ENCODE measurements at regions not wholly inside any gene's neighbourhood (a gene's known extent, or its start where the extent isn't known, plus 50 kb on each side); places are given as distances from the start of the nearest gene placed in this dataset.

DNA sequence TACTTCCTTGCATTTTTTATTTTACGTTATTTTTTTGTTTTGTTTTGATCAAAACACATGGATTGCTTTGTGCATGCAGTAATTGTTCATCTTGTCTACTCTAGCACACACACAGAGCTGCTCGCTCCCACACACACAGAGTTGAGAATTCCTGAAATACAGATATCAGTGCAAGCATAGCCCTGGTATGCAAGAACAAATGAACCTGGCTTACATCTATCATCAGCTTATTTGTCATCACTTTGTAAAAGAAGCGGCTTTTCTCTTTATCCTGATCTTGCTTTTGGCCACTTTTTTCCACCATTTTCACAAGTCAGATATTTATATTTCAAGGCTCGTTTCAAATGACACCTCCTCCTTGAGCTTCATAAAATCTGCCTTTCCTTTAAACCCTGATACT is 1435.7 kb downstream of the MAT2B start:
- DNase-seq: no peak

DNA sequence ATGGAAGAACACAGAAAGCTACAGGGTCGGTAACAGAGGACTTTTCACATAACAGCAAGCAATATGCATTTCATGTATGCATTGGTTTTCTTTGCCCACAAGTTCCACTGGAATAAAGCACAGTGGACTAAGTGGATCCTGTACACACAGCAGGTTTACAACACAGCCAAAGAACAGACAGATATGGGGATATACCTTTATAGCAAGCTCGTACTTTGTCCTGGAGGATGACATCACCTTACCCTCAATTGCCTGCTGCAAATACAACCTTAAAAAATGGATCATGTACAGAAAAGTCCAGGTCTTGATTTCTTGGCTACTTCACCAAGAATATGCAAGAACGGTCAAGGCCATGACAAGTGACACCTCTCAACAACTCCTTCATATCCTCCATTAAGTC is 1445.5 kb downstream of the MAT2B start:
- DNase-seq: no peak

DNA sequence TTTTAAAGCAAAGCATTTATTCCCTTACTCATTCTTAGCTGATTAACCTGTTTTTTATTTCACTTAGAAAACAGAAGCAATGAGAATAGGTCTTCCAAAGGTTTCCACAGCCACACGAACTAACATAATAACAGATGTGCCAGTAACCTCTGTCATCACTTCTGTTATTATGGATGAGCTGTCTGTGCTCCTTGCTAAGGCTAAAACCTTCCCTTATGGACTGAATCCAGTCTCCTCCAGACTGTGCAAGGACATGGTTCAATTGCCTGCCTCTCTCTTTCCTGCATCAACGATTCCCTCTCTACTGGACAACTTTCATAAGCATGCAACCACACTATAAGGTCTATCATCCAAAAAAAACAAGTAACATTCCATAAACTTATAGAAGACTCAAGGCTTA is 1446.2 kb downstream of the MAT2B start:
- no peak for DNase-seq

DNA sequence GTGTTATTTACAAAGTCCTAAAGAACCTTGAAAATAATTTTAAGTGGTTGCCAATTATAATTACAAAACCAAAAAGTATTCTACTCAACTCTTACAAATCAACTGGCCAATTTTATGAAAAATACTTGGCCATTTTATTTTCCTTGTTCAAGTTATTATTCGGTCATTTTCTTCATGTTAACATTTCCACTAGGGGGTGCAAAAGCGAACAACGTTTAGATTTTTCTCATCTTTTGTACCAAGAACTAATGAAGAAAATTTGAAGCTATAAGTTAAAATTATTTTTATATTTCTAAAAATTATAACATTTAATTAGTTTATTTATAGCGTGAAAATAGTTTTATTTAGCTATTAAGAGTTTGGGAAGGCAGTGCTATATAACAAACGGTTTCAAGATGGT is 1453.3 kb downstream of the MAT2B start:
- no peak for DNase-seq

DNA sequence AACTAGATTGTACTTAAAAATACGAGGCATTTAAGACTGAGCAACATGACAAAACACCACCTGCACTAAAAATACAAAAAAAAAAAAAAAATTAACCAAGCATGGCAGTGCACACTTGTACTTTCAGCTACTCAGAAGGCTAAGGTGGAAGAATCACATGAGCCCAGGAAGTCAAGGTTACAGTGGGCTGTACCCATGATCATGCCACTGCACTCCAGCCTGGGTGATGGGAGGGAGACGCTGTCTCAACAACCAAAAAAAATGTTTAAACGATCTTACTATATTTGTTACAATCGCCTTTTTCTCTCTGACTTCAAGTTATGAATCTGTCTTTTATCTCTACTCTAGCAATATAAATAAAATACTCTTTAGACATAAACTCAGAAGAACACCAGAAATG is 1454.3 kb downstream of the MAT2B start:
- no peak for DNase-seq

DNA sequence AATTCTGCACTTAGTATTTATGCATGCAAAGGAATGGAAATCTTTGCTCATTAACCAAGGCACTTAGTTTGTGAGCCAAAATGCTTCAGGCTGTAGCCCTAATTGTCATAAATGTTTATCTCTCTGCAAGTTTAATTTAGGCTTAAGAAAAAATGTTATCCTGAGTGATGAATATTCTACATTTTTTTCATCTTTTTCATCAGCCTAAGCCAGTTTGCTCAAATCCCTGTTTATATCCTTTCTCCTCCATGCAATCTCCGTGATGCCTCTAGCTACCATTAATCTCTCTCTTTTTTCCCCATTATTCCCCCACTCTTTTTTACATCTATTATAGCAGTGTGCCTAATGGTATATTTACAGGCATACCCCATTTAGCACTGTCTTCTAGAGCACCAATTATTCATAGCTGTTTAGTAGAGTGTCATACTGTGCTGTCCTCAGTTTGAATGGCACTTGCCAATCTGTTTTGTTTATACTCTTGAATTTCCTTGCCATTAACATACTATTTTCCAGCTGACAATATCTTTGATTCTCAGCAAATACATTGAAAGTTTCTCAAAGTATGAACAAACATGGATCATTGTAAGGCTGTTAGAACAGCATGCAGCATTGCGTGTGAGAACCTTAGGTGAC is 1457.0 kb downstream of the MAT2B start:
- no peak for DNase-seq

DNA sequence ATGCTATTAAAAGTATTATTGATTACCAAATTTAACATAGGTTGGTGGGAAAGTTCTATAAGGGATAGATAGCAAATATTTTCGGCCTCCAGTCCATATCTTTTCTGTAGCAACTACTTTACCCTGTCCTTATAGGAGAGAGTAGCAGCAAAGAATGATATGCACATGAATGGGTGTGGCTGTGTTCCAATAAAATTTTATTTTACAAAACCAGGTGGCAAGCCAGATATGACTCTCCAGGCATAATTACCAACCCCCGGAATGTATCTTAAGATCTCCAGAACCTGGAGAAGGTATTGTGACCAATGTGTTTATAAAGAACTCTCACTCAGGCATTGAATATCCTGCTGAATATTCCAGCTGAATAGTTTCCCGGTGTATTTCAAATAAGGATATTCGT is 1461.2 kb downstream of the MAT2B start:
- no peak for DNase-seq

DNA sequence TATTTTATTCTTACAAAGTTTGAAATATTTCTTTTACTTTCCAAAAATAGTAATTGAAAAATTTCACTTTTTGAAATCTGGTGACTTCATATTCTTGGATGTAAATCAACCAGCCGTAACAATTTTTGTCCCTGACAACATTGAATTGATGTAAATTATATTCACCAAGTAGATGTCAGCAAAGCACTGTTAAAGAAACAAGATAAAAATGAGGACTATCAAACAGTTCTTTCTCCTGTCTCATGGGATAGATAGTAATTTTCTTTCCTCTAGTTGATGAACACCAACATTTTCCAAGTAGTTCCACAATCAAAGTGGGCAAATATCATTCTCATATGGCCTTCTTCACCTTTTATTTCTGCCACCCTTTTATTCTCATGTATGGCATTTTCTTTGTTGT is 1461.9 kb downstream of the MAT2B start:
- DNase-seq: no peak

DNA sequence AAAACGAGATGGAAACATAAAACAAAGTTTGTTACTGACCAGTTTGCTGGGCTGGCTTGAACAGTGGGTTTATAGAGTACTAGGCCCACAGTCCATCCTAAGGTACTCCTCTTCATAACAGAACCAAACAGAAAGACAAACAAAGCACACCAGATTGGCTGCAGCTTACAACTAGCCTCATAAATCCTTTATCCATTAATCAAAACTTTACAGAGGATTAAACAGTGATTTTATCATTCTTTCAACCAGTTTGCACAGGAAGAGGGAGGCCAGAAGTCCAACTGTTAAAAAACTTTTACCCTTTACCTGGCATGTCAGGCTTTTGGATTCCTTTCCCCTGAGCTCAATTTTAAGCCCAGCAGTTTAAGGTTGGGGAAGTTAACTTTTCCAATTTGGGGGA is 1467.6 kb downstream of the MAT2B start:
- DNase-seq: no peak

DNA sequence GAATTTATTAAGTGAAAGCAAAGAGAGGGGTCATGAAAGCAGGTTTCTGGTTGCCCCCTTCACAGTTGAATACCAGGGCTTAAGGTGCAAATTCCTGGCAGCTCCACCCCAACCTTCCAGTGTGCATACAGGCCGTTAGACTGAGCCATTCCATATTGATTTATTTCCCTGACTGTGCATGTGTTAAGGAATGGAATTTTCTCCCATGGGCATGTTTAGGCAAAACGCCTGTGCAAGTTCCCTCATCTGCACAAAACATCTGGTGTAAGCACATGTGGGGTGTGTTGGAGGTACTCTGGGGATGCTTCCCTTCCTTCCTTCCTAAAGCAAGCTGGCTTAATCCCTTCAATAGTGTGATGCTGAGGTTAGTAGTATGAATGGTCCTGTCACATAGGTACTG is 1470.6 kb downstream of the MAT2B start:
- DNase-seq: no peak

DNA sequence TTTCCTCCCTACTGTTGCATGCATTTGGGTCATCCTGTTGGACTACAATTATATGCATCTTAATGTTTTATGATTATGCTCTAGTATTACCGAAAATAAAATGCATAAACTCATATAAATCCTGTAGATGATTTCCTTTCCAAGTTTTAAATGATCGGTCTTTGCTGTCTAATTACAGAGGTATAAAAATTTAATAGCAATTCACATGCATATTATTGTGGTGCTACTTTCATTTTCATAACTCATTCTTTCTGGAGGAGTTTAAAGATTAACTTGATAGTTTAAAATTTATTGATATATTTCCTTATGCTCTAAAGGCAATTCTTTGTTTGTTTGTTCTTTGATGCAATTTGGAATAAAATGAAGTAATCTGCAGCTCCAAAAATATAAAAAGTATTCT is 1475.1 kb downstream of the MAT2B start:
- DNase-seq: no peak

DNA sequence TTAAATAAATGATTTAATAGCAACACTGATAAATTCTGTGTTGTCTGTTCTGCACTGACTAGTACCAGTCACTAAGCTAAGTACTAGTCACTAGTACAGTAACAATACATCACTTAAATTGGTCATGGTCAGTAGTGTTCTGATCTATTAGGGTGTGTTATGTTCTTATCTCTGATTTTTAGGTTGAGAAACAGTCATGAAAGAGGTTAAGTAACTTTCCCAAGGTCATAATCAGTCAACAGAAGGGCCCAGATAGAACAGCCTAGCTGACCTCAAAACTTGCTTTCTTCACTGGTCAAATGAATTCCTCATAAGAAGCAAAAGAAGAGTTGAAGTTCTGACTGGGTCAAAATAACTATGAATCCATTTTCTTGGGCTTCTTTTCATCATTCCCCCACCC is 1492.7 kb downstream of the MAT2B start:
- no peak for DNase-seq

DNA sequence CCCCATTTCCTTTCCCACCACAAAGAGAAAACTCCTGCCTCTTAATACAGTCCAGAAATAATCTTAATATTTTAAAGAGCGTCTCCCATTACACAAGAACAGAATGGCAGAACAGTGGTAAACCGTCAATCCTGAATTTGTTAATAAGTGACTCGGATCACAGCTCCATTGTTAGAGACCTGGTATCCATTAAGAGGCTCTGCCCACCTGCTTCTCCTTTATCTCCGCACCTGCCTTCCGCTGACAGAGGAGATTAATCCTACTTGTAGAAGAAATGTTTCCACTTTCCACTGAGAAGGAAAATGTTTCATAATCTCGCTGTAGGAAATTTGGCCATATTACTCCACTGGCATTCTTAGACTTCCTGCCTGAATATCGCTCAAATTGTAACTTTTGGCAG is 1493.2 kb downstream of the MAT2B start:
- DNase-seq: no peak

DNA sequence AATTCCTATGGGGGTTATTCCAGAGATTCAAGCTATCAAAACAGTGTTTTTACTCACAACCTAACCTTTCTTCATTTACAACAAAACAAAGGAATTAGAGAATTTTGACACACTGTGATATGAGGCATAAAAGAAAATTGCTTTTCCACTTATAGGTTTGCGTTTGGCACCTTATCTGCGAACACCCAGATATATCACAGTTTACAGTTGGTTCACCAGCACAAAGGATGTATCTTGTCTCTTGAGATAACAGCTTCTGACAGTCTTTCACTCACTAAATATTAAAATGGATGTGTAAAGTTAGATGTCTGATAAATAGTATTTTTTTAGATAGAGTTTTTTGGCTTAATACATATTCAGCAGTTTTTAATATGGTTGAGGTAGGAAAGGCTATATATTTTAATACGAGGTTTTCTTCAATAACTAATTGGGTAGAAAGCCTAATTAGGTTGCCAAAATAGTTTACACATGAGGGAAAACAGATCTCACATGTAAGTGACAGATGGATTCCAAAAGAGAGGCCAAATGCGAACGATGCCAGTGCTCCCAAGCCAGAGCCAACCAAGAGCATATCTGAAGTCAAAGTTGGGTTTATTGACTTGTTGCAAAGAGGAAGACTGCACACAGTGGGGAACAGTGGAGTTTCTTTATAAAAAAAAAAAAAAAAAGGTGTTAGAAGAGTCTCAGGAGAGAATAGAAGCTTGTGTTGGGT is 1495.2 kb downstream of the MAT2B start:
- DNase-seq: no peak

DNA sequence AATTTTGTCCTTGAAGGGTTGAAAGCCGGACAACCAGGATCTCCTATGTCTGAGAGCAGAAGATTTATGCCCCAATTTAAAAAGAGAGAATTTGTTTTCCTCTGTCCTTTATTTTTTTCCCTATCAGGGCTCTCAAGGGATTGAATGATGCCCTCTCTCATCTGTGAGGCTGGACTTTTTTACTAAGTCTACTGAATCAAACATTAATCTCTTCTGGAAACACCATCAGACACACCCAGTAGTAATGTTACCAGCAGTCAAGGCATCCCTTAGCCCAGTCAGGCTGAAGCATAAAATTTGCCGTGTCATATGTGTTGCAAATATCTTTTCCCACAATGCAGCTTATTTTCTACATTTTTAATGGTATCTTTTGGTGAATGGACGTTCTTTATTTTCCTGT is 1497.9 kb downstream of the MAT2B start:
- no peak for DNase-seq

DNA sequence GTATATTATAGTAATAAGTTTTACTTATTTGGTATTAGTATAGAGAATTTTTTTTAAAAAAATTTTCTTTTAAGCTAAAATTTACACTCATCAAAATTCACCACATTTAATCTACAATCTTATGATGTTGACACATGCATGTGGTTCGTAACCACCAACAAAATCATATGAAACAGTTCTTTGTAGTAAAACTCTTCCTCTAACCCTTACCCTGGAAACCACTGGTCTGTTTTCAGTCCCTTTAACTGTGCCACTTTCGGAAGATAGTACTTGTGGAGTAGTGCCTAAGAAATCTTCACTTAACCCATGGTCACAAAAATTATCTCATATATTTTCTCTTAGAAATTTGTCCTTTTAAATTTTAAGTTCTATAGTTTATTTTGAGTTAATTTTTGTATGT is 1498.8 kb downstream of the MAT2B start:
- DNase-seq: no peak

DNA sequence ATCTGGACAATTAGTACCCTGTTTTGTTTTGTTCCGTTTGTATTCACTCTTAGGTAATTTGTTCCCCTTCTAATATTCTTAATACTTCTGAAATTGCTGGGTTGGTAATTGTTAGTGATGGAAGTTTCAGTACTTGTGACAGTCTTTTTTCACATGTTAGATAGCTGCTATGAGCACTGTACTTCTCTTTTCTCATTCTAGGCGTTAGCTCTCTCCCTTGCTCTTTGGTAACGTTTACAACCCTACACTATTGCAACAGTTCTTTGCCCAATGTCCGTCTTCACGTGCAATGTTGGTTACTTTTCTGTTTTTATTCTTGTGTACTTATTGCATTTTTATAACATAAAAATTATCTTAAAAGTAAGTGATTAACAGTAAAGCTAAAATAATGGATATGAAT is 1509.0 kb downstream of the MAT2B start:
- no peak for DNase-seq

DNA sequence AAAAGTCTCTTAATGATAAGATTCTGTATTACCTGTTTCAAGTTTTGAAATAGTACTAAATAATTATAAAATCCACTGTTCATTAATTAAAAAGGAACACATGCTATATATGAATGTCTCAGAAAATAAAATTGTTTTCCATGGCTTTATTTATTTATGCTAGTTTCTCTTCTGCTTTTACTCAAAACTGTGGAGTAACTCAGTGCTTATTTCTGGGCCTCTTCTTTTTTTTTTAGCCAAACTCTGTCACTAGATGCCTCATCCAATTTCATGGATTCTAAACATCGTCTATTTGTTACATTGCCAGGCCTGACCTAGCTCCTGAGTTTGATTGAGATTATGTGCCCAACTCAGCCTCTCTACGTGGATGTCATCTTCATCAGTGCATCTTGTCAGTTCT is 1509.7 kb downstream of the MAT2B start:
- DNase-seq: no peak

DNA sequence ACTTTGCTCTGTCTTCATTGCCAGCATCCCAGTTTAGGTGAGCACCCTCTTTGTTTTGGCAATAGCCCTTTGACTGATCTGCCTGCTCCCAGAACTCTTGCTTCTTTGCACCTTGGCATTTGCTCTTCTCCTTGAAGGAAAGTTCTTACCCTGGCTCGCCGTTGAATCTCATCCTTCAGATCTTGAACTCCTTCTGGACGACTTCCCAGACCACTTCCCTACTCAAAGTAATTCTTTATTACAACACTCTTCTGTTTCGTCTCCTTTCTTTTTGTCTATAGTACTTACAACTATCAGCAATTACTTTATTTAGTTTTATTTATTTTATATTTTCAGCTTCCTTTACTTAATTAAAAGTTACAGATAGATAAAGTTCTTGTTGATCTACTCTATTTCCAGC is 1510.1 kb downstream of the MAT2B start:
- DNase-seq: no peak

DNA sequence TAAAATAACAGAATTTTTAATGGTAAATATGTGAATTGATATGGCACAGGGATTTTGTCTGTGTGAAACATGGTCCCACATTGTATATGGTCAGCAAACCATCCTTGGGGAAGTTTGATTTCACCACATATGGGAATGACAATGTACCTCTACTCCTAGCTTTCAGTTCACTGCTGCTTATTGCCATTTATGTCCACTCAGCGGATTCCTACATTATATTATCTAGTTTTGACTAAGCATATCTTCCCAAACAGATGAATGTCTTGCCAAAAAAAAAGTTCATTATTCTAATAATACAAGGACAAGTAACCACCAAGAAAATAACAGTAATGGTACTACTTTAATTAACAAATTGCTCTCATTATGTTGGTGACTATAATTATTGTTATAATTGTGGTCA is 1521.6 kb downstream of the MAT2B start:
- DNase-seq: no peak

DNA sequence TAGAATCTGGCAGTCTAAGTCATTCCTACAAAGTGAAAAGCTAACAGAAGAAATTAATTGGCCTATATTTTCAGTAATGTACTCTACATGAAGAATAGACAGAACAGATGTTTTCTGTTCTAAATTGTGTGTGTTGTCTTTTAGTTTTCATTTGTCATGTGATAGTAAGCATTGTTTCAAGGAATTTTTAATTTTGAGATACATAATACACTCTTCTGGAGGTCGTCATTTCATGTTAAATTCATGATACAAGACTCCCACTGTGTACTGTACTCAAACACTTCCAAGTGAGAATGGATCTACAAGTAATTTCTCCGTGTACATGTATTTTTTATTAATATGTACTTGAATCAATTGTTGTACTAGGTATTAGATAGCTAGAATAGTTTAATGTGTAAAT is 1522.9 kb downstream of the MAT2B start:
- DNase-seq: no peak

DNA sequence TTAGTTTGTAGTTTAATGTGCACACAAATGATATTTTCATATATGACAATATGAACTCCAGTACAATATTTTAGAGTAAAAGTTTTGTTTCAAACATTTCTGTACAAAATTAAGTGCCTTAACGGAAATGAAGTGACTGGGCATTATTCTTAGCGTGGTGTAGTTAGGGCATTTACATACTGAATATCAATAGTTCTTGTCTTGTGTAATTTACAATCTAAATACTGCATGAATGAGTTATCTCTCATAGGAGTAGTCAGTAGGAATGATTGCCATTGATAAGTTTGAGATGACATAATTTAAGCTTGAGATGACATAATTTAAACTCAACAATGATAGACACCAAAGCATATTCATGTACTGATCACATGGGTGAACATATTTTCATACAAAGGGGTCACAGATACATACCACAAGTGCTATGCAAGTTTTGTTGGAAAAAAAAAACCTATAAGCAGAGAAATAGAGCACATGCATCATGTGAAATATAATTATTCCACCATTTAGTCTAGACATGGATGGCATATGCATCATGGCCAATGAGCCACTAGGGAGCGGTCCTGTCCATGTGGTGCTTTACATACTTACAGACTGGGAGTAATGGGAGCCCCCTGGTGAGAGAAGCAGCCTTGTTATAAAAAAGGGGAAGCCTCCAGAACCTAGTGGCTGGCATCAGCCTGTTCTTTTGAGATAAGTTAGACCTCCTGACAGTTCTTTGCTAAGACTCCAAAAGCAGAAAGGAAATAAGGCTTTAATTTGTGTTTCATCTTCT is 1523.9 kb downstream of the MAT2B start:
- DNase-seq: no peak

DNA sequence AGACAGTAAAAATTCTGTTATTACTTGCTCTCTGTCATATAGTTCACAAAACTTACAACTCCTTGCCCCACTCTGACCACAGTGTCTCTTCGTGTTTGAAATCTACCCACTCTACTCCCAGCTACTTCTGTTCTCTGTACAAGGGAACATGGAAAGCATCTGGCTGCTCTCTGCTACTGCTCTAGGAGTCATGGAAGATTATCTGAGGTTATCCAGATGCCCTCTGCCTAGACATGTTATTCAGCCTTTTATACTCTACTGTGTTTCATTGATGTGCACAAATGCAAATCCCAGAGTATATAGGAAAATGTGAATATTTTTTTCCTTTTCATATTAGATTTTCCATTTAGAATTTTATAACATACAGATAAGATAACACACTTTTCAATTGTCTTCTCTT is 1525.6 kb downstream of the MAT2B start:
- DNase-seq: no peak

DNA sequence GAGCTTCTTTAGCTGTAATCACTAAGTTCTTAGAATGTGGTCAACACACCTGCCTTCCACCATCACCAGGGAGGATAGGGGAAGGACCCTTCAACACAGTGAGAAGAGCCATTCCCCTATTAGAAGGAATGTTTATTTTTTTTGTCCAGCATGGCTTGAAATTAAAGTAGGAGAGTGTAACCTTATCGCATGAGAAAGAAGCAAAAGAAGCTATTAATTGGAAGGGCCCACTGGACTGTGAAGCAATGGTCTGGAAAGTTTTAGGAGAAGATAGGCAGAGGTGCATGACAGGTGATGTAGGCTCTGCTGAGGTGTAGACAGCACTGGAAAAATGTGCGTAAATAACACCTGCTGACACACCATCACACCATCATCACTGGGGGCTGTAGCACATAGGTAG is 1526.0 kb downstream of the MAT2B start:
- no peak for DNase-seq

DNA sequence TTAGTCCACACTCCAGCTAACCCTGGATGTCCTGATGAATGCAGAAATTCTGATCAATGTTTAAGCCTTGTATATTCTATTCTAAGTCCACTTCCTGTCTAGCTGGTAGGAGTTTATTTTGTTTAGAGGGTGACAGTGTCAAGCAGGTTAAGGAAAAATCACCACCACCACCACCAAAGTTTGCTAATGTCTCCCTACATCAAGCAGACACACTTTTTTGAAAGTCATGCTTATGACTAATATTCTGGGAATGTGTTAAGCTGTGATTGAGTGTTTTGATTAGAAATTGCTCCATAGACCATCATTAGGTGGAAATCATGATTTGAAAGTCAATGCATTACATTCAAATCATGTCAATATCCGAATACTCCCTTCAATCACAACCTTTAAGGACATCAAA is 1530.1 kb downstream of the MAT2B start:
- no peak for DNase-seq

All from NCI-H1092 treated with DMSO at 0.1 percent for 48 hours (cell line).